IPS-NIHi7 (cell line): ENCODE measurements at regions not wholly inside any gene's neighbourhood (a gene's known extent, or its start where the extent isn't known, plus 50 kb on each side); places are given as distances from the start of the nearest gene placed in this dataset.

Source experiments
- DNase-seq: peaks from one replicate; pipeline ENCODE4 v3.0.0; 2012; ENCODE audit warnings: mixed read lengths; ENCODE audit errors: extremely low spot score

- no peak for DNase-seq
Observed at GRCh38 chr2:176502619-176503018, 233.4 kb downstream of the MTX2 start.

DNA sequence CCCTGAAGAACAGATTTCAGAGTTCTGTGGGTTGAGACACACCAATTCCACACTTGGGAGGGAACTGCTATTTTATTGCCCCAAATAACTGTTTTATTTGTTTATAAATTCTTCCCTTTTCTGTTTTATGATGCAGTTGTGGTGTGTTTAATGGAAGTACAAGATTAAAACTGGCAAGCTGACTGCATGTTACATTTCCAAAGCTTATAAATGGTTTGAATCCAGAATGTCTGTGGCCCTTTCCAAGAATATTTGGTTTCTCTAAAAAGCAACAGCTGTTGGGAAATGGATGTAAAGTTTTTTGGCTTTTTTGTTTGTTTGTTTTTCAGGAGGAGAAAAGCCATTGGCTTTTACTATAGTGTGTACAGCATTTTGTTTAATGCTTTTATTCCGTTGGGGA lies 234.5 kb downstream of the MTX2 start:
- DNase-seq: no peak

- no peak for DNase-seq
Observed at GRCh38 chr2:176504440-176504839, 235.2 kb downstream of the MTX2 start.

DNA sequence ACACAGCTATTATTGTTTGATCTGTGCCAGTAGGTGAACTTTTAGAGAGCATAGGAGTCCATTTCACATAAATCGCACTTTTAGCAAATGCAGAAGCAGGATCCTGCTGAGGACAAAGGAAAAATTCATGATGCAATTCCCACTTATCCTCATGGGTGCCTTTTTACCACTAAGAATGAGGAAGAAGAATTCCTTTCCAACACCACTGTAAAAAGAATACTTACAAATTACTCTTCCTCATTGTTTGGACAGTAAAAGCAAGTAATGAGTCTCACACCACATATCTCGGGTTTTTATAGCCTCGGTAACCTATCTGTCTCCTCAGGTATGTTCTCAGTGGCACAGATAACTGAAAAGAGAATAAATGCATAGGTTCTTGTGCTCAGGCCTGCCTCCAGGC lies 238.5 kb downstream of the MTX2 start:
- DNase-seq: no peak

DNA sequence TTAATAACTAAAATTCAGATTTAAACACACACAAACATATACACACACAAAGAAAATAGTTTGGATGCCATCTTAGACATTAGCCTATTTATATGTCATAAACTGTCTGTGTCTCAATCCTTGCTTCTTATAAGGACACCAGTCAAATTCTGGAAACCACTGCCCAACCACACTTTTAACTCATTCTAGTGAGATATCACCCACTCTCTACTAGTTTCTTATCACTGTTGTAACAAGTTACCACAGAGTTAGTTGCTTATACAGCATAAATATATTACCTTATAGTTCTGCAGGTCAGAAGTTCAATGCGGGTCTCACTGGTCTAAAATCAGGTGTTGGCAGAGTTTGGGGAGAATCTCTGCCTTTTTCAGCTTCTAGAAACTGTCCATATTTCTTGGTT lies 239.1 kb downstream of the MTX2 start:
- DNase-seq: no peak

- no peak for DNase-seq
Observed at GRCh38 chr2:176508984-176509740, 239.9 kb downstream of the MTX2 start.

DNA sequence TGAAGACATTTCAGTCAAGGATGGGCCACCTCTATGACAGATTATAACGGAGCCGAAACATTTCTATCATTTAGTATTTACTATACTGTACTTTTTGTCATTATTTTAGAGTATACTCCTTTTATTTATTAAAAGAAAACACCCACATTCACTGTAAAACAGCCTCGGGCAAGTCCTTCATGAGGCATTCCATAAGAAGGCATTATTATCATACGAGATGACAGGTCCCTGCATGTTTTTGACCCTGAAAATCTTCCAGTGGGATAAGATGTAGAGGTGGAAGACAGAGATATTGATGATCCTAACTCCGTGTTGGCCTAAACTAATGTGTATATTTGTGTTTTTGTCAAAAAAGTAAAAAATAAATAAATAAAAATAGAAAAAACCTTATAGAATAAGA lies 245.0 kb downstream of the MTX2 start:
- no peak for DNase-seq

DNA sequence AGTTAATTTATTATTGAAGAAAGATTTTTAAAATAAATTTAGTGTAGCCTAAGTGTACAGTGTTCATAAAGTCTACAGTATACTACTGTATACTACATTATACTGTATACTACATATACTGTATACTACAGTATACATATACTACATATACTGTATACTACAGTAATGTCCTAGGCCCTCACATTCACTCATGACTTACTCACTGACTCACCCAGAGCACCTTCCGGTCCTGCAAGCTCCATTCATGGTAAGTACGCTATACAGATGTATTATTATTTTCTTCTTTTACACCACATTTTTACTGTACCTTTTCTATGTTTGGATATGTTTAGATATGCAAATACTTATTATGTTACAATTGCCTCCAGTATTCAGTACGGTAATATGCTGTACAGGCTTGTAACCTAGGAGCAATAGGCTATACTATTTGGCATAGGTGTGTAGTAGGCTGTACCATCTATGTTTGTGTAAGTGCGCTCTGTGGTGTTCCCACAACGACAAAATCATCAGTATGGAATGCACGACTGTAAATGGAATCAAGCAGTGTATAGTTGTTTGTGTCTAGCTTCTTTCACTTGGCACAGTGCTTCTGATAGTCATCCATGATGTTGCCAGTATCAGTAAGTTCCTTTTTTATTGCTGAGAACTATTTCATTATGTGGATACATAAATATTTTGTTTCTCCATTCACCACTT lies 245.7 kb downstream of the MTX2 start:
- DNase-seq: no peak

DNA sequence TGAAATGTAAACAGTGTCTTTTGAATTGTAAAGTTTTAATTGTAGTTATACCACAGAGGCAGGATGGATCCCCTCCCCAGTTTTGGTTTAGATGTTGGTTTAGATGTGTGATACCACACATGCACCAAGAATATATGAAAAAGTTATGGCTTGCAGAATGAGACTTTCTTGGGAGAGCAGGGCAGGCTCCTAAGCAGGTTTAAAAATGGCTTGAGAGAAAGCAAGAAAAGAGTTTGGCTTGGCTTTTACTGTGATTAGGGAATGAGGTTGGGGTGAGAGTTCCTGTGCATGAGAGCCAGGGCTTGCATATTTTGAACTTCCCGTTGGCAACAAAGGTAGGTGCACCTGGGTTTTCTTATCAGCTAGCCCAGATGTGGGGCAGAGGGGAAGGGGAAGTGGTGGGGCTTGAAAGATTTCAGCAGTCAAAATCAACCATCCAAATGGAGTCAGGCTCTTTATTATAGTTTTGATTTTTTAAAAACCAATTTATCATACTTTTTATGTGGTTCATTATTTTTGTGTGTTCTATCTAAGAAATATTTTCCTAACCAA lies 246.9 kb downstream of the MTX2 start:
- no peak for DNase-seq

- DNase-seq: peak; percentile 41
Observed at GRCh38 chr2:176518823-176519222, 249.6 kb downstream of the MTX2 start.

GRCh38 chr2:176521878-176522670 lies 252.8 kb downstream of the MTX2 start:
- DNase-seq: no peak

DNA sequence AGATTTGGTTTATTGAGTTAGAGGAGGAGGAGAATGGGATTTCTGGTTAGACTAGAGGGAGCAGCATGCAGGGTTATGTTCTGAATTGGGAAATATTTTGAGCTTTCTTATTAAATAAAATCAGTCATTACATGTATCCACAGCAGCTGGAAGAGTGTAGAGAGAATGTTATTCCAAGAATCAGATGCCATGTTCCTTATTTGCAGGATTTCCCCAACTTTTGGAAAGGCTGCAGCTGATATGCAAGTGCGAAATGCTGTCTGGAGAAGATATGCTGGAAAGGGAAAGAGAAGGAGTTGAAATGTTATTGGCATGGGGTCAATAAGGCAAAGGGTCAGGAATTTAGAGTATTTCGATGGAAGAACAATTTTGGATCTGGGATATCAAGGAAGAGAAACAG lies 255.8 kb downstream of the MTX2 start:
- no peak for DNase-seq

DNA sequence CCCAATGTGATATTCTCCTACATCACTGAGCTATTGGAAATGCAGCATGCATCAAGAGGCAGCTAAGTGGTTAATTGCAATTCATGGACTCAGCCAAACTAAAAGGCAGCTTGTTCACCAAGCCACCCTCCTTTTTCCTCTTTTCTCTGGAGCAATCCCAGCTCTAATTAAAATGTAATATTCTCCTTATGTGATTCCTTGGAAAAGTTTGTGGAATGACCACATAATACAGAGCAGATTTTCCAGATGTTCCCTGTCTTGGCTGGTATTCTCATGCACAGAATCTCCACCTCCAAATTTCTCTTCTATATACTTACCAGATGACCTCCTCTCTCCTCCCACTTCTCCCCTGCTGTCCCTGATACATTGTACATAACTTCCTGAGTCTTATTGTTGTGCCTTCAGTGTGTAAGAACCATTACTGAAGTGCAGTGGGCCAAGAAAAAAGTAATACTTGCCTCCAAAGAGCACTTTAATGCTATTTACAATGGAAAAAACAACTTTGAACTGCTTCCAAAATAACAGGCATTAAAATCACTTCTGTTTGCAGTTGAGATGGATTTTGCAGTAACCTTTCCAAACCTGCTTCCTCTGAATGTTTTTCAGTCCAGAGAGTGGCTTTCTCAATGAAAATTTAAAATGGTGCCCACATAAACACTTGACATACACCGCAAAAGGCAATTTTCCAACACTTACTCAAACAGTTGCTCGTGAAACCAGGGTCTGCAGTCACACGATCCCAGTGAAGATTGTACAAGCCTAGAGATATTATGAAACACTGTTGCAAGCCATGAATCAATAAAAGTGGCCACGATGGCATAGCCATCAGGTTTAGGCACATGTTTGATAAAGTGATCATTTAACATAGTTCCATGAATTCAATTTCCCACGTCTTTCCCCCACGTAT lies 258.0 kb downstream of the MTX2 start:
- no peak for DNase-seq

DNA sequence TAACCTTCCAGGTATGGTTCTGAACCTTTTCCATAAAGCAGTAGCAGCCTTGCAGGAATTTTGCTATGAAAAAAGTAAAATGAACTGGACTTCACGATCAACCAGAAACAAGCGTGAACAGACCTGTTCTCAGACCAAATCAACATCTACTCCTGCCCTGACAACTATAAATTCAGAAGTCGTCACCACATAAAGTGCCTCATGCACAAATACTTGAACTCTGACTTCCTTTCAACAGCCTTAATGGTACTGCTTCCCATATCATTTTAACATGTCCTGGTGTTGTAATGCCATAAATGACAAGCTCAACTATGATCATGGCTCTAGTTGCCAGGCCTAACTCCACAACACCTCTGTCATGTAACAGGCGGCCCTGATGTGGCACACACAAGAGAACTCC lies 262.4 kb downstream of the MTX2 start:
- DNase-seq: no peak

GRCh38 chr2:176533505-176534193 lies 264.4 kb downstream of the MTX2 start:
- no peak for DNase-seq

DNA sequence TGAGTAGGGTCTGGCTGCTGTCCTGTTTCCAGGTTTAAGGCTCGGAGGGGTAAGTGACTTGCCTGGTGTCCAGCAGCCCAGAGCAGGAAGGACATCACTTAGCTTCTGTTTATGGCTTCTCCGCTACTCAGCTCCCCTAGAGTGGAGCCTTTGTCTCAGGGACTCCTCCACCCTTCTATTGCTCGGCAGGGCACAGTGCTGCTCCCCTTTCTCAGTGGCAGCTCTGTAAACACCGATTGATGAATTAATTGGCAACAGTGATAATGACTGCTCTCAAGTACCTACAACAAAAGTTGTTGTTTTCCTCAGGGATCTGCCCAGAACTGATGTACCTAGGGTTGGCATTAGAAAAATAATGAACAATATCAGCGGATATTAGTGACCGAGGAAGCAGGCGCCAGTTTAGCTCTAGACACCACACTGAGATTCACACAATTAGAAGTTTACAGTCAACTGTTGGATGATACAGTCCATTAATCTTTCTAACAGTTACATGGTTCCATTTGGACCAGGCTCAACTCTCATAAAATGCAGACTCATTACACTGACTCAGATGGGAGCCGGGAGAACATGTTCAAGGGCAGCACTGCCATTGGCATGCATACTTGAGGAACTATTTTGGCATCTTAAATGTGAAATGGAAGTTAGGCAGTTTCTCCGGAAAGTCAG lies 265.7 kb downstream of the MTX2 start:
- no peak for DNase-seq

DNA sequence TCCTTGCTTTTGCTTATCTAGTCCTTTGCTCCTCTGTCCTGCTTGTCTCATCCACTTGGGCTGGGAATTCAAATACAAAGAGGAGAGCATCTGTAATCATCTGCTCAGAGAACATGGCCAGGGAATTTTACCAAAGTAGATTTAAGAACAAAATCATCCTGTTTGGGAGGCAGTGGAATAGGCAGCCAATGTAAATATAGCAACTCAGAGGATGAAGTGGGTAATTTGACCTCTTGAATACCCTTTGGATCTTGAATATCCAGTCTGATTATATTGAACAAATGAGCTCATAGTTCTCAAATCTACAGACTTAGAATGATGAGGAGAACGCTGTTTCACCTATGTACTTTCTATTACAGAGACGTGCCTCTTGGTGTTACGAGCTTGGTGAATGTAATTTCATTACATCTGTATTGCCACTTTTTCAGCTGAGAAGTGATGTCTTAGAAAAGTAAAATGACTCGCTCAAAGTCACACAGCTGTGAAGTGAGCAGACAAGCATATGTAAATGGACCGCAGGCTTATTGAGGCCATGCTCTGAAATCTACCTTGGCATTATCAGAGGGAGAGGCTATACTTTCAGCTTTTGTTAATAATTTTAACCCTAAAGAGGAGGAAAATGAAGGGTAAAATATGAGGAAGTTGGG lies 266.3 kb downstream of the MTX2 start:
- no peak for DNase-seq

- no peak for DNase-seq
Observed at GRCh38 chr2:176536439-176537133, 267.3 kb downstream of the MTX2 start.

DNA sequence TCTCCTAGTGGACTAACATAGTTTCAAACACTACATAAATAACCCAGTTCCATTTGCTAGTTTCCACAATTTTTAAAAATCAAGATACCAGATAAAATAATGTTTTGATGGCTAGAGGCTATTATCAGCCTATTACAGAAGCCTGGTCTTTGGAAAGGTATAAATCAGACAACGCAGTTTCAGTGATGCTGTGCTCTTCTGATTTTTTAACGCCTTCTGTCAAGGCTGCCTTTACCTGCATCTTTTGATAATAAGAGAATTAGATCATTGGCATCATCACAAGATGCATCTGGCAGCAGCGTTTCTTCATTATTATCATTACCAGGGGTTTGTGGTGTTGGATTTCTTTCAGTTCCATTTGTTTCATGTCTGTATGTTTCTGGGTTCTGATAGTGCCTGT lies 268.7 kb downstream of the MTX2 start:
- no peak for DNase-seq
